ENCODE measurements at regions not wholly inside any gene's neighbourhood (a gene's known extent, or its start where the extent isn't known, plus 50 kb on each side); places are given as distances from the start of the nearest gene placed in this dataset.

- TF ChIP-seq CTCF (conservative IDR thresholded peaks at IDR 0.05; ENCODE audit: low read length) (no peak), EZH2phosphoT487 (IDR thresholded peaks at IDR 0.05; ENCODE audit: borderline replicate concordance) (no peak)
Measured at GRCh38 chr7:15906436-15906835, 220.0 kb upstream of the MEOX2 start.
